Endothelial cell of umbilical vein (primary cell): ENCODE measurements at regions not wholly inside any gene's neighbourhood (a gene's known extent, or its start where the extent isn't known, plus 50 kb on each side); places are given as distances from the start of the nearest gene placed in this dataset.

Experiments used
- BruUV-seq: library from RNA; stranded (reverse); fragments of 400-500 nt; replicated peaks from 2 replicates; lab custom pipeline; 2021; lab: Mats Ljungman, UMichigan
- CTCF ChIA-PET: fragments of 300-600, 350-600 bp; sonication (Branson Sonifier 250); formaldehyde crosslinking; loops from one replicate; lab custom pipeline; 2021; ENCODE audit warnings: antibody characterized with exemption, inconsistent platforms; lab: Charles Lee
- POLR2A ChIA-PET: fragments of 300-600, 350-600 bp; sonication (Branson Sonifier 250); formaldehyde crosslinking; loops from one replicate; lab custom pipeline; 2021; ENCODE audit warnings: antibody characterized with exemption, inconsistent platforms; lab: Charles Lee
- DNase-seq: peaks from one replicate; pipeline ENCODE4 v3.0.0-alpha.2; 2011; ENCODE audit warnings: low read depth, low spot score
- FAIRE-seq: peaks from 2 replicates; lab custom pipeline; 2011; peaks lifted over from hg19 to GRCh38; lab: Jason Lieb, UNC
- H2AFZ ChIP-seq: 2 replicates; pipeline ENCODE4 v1.6.0; 2012; ENCODE audit warnings: low read depth, low read length, control low read depth, inconsistent platforms
- H3K27ac ChIP-seq: 2 replicates; pipeline ENCODE4 v1.5.1; 2011; ENCODE audit warnings: low read depth, mild to moderate bottlenecking, control low read depth, low read length, moderate library complexity; ENCODE audit not compliant: insufficient read depth
- H3K27me3 ChIP-seq, 2 experiments: 2 replicates each; pipeline versions ENCODE4 v1.6.0 to v1.6.1; 2011; ENCODE audit warnings: low read length in 2 of 2, mixed read lengths in 1 of 2; ENCODE audit not compliant: control insufficient read depth in 2 of 2, insufficient read depth in 2 of 2
- H3K36me3 ChIP-seq, 2 experiments: 2 replicates in 1 of 2; 3 replicates in 1 of 2; pipeline ENCODE4 v1.5.1; 2011; ENCODE audit warnings: low read length in 2 of 2, mild to moderate bottlenecking in 1 of 2, moderate library complexity in 1 of 2; ENCODE audit not compliant: control insufficient read depth in 2 of 2, insufficient read depth in 2 of 2; ENCODE audit errors: extremely low read depth in 1 of 2
- H3K4me1 ChIP-seq: 3 replicates; pipeline ENCODE4 v1.5.1; 2011; ENCODE audit warnings: mild to moderate bottlenecking, low read length; ENCODE audit not compliant: control insufficient read depth, insufficient read depth; ENCODE audit errors: extremely low read depth
- H3K4me2 ChIP-seq: 2 replicates; pipeline ENCODE4 v1.6.1; 2011; ENCODE audit warnings: low read length, control low read depth, mixed read lengths; ENCODE audit not compliant: insufficient read depth
- H3K4me3 ChIP-seq, 3 experiments: fragments of 200-600 bp in 1 of 3; sonication (generic), shearing (Covaris generic) in 1 of 3; replicated peaks in 1 of 3; 2 replicates each; pipeline ENCODE4 v1.5.1; 2011 to 2016; ENCODE audit warnings: control low read depth in 3 of 3, low read length in 3 of 3, mild to moderate bottlenecking in 2 of 3, inconsistent platforms in 1 of 3, low read depth in 1 of 3, moderate library complexity in 1 of 3; ENCODE audit not compliant: insufficient read depth in 1 of 3
- H3K79me2 ChIP-seq: 2 replicates; pipeline ENCODE4 v1.6.0; 2012; ENCODE audit warnings: low read length, inconsistent platforms; ENCODE audit not compliant: control insufficient read depth, insufficient read depth
- H3K9ac ChIP-seq: replicated peaks from 2 replicates; pipeline ENCODE3; 2011; ENCODE audit warnings: low read length, control low read depth; ENCODE audit not compliant: insufficient read depth; ENCODE audit errors: extremely low read depth
- H3K9me1 ChIP-seq: replicated peaks from 3 replicates; pipeline ENCODE4 v1.6.0; 2011; ENCODE audit warnings: mild to moderate bottlenecking, low read length; ENCODE audit not compliant: control insufficient read depth, insufficient read depth; ENCODE audit errors: extremely low read depth
- H3K9me3 ChIP-seq: replicated peaks from 2 replicates; pipeline ENCODE4 v1.5.1; 2012; ENCODE audit warnings: low read length, inconsistent platforms; ENCODE audit not compliant: control insufficient read depth, insufficient read depth
- H4K20me1 ChIP-seq: replicated peaks from 2 replicates; pipeline ENCODE3; 2011; ENCODE audit warnings: mild to moderate bottlenecking, low read length; ENCODE audit not compliant: control insufficient read depth, insufficient read depth; ENCODE audit errors: extremely low read depth
- EZH2 ChIP-seq: IDR thresholded peaks from 2 replicates; pipeline ENCODE4 v1.6.1; 2012; ENCODE audit warnings: borderline replicate concordance, low read depth, mild to moderate bottlenecking, moderate library complexity, low read length, inconsistent platforms; ENCODE audit not compliant: severe bottlenecking
- FOS ChIP-seq: IDR thresholded peaks from 2 replicates; pipeline ENCODE4 v1.6.1; 2011; ENCODE audit warnings: mild to moderate bottlenecking, low read length, moderate library complexity, borderline replicate concordance; ENCODE audit not compliant: insufficient read depth
- GATA2 ChIP-seq: IDR thresholded peaks from 2 replicates; pipeline ENCODE4 v1.7.0; 2011; ENCODE audit warnings: low read depth, mild to moderate bottlenecking, moderate library complexity, mixed read lengths, low read length; ENCODE audit not compliant: insufficient read length, insufficient read depth
- JUN ChIP-seq: IDR thresholded peaks from 2 replicates; pipeline ENCODE4 v1.6.1; 2011; ENCODE audit warnings: borderline replicate concordance, low read depth; ENCODE audit not compliant: insufficient read length, insufficient read depth
- MYC ChIP-seq: IDR thresholded peaks from one replicate; pipeline ENCODE4 v1.6.1; 2011; ENCODE audit warnings: mild to moderate bottlenecking, low read depth, low read length
- POLR2A ChIP-seq: IDR thresholded peaks from 2 replicates; pipeline ENCODE4 v1.6.1; 2012; ENCODE audit warnings: low read depth, mild to moderate bottlenecking, control low read depth, low read length
- POLR2AphosphoS5 ChIP-seq: IDR thresholded peaks from 2 replicates; pipeline ENCODE4 v1.6.1; 2012; ENCODE audit warnings: low read depth, mild to moderate bottlenecking, control low read depth, low read length, moderate library complexity; ENCODE audit not compliant: insufficient read depth
- dilution Hi-C: fragments of 300-500 bp; cut with MboI; formaldehyde crosslinking; loops from one replicate; pipeline ENCODE4 v1.15.0; 2019; ENCODE audit warnings: low sequenced_read_pairs; ENCODE audit not compliant: extremely low pct_ligation_motif_present
- intact Hi-C: fragments of 100-400 bp; cut with micrococcal nuclease; formaldehyde crosslinking; loops from one replicate; pipeline ENCODE4 v1.10.0; 2022
- TF ChIP-seq, protein P1 (sequence below), 2 donors: IDR thresholded peaks; 1 replicate in 1 of 2; 2 replicates in 1 of 2; pipeline ENCODE4 v1.5.1; 2011; ENCODE audit warnings: low read length in 2 of 2, mild to moderate bottlenecking in 2 of 2, moderate library complexity in 2 of 2, control low read depth in 1 of 2, inconsistent platforms in 1 of 2, low read depth in 1 of 2; ENCODE audit not compliant: insufficient read depth in 1 of 2; ENCODE audit errors: extremely low read depth in 1 of 2
- TF ChIP-seq, protein P2 (sequence below): IDR thresholded peaks from 2 replicates; pipeline ENCODE4 v1.6.1; 2011; ENCODE audit not compliant: insufficient read depth, insufficient read length

DNA sequence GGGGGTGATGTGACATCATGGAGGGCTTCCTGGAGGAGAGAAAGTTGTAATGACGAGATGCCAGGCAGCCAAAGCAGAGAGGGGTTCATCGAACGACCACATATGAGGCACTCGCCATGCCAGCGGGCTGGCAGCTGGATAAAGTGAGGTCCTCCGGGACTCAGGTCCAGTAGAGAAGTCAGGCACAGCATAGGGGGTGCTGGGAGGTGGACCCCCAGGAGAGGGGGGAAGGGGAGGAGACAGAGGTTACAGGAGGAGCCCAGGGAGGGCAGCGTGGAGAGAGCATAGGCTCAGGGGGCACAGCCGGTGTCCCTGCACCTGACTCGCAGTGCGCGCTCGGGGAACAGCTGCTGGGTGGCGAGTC is 174.7 kb downstream of the BMP7 start:
- H2AFZ ChIP-seq: no peak overlapping the region
- H3K4me1 ChIP-seq: no peaks in the 10 kb centered on the region
- FAIRE-seq: no peak
- no peak overlapping the region for H3K9ac ChIP-seq
- CTCF ChIA-PET: interaction anchor here (0.6 to 3.2 kb wide), 6 partner anchors 241 to 1117 kb away, joined by 3 to 31 read pairs (median 4); no protein-coding TSS in a partner anchor
- DNase-seq: no peak
- no peaks in the 10 kb centered on the region for H3K9me1 ChIP-seq
- H3K9me3 ChIP-seq: no peaks in the 10 kb centered on the region
- H3K4me3 ChIP-seq: no peak overlapping the region
- no peaks in the 10 kb centered on the region for H3K27me3 ChIP-seq
- no TSS peak for BruUV-seq
- H3K79me2 ChIP-seq: no peaks in the 10 kb centered on the region
- no peak overlapping the region for H3K4me2 ChIP-seq
- H4K20me1 ChIP-seq: no peaks in the 10 kb centered on the region
- POLR2A ChIA-PET: no interaction called here
- H3K27ac ChIP-seq: no peak overlapping the region
- TF ChIP-seq POLR2A (no peak), FOS (no peak), JUN (no peak), MYC (no peak), POLR2AphosphoS5 (no peak), EZH2 (no peak), GATA2 (no peak)
- TF ChIP-seq, protein P1, sequence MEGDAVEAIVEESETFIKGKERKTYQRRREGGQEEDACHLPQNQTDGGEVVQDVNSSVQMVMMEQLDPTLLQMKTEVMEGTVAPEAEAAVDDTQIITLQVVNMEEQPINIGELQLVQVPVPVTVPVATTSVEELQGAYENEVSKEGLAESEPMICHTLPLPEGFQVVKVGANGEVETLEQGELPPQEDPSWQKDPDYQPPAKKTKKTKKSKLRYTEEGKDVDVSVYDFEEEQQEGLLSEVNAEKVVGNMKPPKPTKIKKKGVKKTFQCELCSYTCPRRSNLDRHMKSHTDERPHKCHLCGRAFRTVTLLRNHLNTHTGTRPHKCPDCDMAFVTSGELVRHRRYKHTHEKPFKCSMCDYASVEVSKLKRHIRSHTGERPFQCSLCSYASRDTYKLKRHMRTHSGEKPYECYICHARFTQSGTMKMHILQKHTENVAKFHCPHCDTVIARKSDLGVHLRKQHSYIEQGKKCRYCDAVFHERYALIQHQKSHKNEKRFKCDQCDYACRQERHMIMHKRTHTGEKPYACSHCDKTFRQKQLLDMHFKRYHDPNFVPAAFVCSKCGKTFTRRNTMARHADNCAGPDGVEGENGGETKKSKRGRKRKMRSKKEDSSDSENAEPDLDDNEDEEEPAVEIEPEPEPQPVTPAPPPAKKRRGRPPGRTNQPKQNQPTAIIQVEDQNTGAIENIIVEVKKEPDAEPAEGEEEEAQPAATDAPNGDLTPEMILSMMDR (IDR thresholded peaks at IDR 0.05; ENCODE audit: extremely low read depth in 1 of 2, insufficient read depth in 1 of 2, low read depth in 1 of 2, low read length in 2 of 2): no peak
- TF ChIP-seq, protein P2, sequence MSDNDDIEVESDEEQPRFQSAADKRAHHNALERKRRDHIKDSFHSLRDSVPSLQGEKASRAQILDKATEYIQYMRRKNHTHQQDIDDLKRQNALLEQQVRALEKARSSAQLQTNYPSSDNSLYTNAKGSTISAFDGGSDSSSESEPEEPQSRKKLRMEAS: no peak
- dilution Hi-C loops (no loop called here), intact Hi-C loops (loop anchor here (2.0 to 10.0 kb wide), 2 partner anchors 403 to 541 kb away; no protein-coding TSS in a partner anchor)
- H3K36me3 ChIP-seq: no peaks in the 10 kb centered on the region
